ENCODE measurements at regions not wholly inside any gene's neighbourhood (a gene's known extent, or its start where the extent isn't known, plus 50 kb on each side); places are given as distances from the start of the nearest gene placed in this dataset.

- TF ChIP-seq POLR2A (IDR thresholded peaks at IDR 0.05; ENCODE audit: low read length): no peak
- no peak for TF ChIP-seq GATA1 (IDR thresholded peaks at IDR 0.05; ENCODE audit: low read depth, low read length)
Measured at GRCh38 chr11:80309301-80309700, 868.5 kb upstream of the TENM4 start.
